NB4 (cell line): ENCODE measurements at regions not wholly inside any gene's neighbourhood (a gene's known extent, or its start where the extent isn't known, plus 50 kb on each side); places are given as distances from the start of the nearest gene placed in this dataset.

Source experiments
- CTCF ChIP-seq: IDR thresholded peaks from one replicate; pipeline ENCODE4 v1.5.1; 2012; ENCODE audit warnings: low read depth, low read length
- MAX ChIP-seq: IDR thresholded peaks from 2 replicates; pipeline ENCODE4 v1.6.1; 2011; ENCODE audit warnings: low read depth, low read length
- MYC ChIP-seq: IDR thresholded peaks from 2 replicates; pipeline ENCODE4 v1.6.1; 2011; ENCODE audit warnings: low read depth, low read length
- POLR2A ChIP-seq: IDR thresholded peaks from 2 replicates; pipeline ENCODE4 v1.6.1; 2011; ENCODE audit warnings: mild to moderate bottlenecking; ENCODE audit not compliant: insufficient read length; ENCODE audit errors: extremely low read depth

- no peak for TF ChIP-seq MAX
- TF ChIP-seq CTCF, result no peak
- no peak for TF ChIP-seq POLR2A
- TF ChIP-seq MYC, result no peak
Measured at GRCh38 chr6:95679981-95680380, 102.6 kb downstream of the MANEA start.
